KBM-7 (cell line): ENCODE measurements at regions not wholly inside any gene's neighbourhood (a gene's known extent, or its start where the extent isn't known, plus 50 kb on each side); places are given as distances from the start of the nearest gene placed in this dataset.

ENCODE experiments used
- DNase-seq: peaks from one replicate; pipeline ENCODE4 v3.0.0-alpha.2; 2015
- in situ Hi-C: fragments of 300-500 bp; cut with MboI; formaldehyde crosslinking; loops from 2 replicates; pipeline ENCODE4 v1.14.3; 2020; ENCODE audit warnings: low sequenced_read_pairs, low pct_unique_long_range_greater_than_20kb, mixed read lengths

- no peak for DNase-seq
- in situ Hi-C loops = no loop called here
Observed at GRCh38 chr4:152239216-152239615, 296.7 kb downstream of the FBXW7 start.

- DNase-seq = no peak
- in situ Hi-C loops = no loop called here
Observed at GRCh38 chr4:152236519-152237056, 299.3 kb downstream of the FBXW7 start.

GRCh38 chr4:152235718-152236117, 300.2 kb downstream of the FBXW7 start:
- in situ Hi-C loops = no loop called here
- DNase-seq = no peak

GRCh38 chr4:152234571-152234970, 301.3 kb downstream of the FBXW7 start:
- DNase-seq = no peak
- in situ Hi-C loops = no loop called here

- no peak for DNase-seq
- in situ Hi-C loops = no loop called here
Observed at GRCh38 chr4:152232271-152232670, 303.6 kb downstream of the FBXW7 start.

GRCh38 chr4:152229782-152230289, 306.1 kb downstream of the FBXW7 start:
- no peak for DNase-seq
- in situ Hi-C loops = no loop called here

GRCh38 chr4:152225680-152226079, 310.2 kb downstream of the FBXW7 start:
- DNase-seq = no peak
- in situ Hi-C loops = no loop called here

- DNase-seq = no peak
- in situ Hi-C loops = no loop called here
Observed at GRCh38 chr4:152224721-152225420, 311.0 kb downstream of the FBXW7 start.

GRCh38 chr4:152224223-152224622, 311.7 kb downstream of the FBXW7 start:
- in situ Hi-C loops = no loop called here
- DNase-seq = no peak

GRCh38 chr4:152223600-152223999, 312.3 kb downstream of the FBXW7 start:
- no peak for DNase-seq
- in situ Hi-C loops = no loop called here

GRCh38 chr4:152221816-152222516, 313.9 kb downstream of the FBXW7 start:
- DNase-seq = no peak
- in situ Hi-C loops = no loop called here

- DNase-seq = no peak
- in situ Hi-C loops = no loop called here
Observed at GRCh38 chr4:152220201-152220666, 315.7 kb downstream of the FBXW7 start.

GRCh38 chr4:152218576-152218975, 317.3 kb downstream of the FBXW7 start:
- DNase-seq = no peak
- in situ Hi-C loops = no loop called here

- DNase-seq = no peak
- in situ Hi-C loops = no loop called here
Observed at GRCh38 chr4:152217896-152218295, 318.0 kb downstream of the FBXW7 start.

- no peak for DNase-seq
- in situ Hi-C loops = no loop called here
Observed at GRCh38 chr4:152211936-152212653, 323.8 kb downstream of the FBXW7 start.

- DNase-seq = no peak
- in situ Hi-C loops = no loop called here
Observed at GRCh38 chr4:152209772-152210493, 326.0 kb downstream of the FBXW7 start.

GRCh38 chr4:152207378-152207720, 328.5 kb downstream of the FBXW7 start:
- in situ Hi-C loops = no loop called here
- DNase-seq = no peak

- no peak for DNase-seq
- in situ Hi-C loops = no loop called here
Observed at GRCh38 chr4:152206646-152207377, 329.1 kb downstream of the FBXW7 start.

GRCh38 chr4:152206185-152206584, 329.7 kb downstream of the FBXW7 start:
- DNase-seq = no peak
- in situ Hi-C loops = no loop called here
